NCI-H1436 treated with DMSO at 0.1 percent for 48 hours (cell line): ENCODE measurements at regions not wholly inside any gene's neighbourhood (a gene's known extent, or its start where the extent isn't known, plus 50 kb on each side); places are given as distances from the start of the nearest gene placed in this dataset.

ENCODE experiments used
- DNase-seq: peaks from one replicate; lab custom pipeline; 2025; lab: John Stamatoyannopoulos, UW

- no peak for DNase-seq
These were observed 111.3 kb downstream of the DAD1 start for GRCh38 chr14:22477569-22478194.

GRCh38 chr14:22476887-22477286 is 112.1 kb downstream of the DAD1 start:
- no peak for DNase-seq

- DNase-seq = no peak
These were observed 112.8 kb downstream of the DAD1 start for GRCh38 chr14:22476005-22476751.

- DNase-seq = no peak
These were observed 113.6 kb downstream of the DAD1 start for GRCh38 chr14:22475381-22475780.

GRCh38 chr14:22474730-22475351 is 114.2 kb downstream of the DAD1 start:
- DNase-seq = no peak

- no peak for DNase-seq
These were observed 115.8 kb downstream of the DAD1 start for GRCh38 chr14:22472935-22473854.

- no peak for DNase-seq
These were observed 116.6 kb downstream of the DAD1 start for GRCh38 chr14:22472466-22472865.

- DNase-seq = no peak
These were observed 117.4 kb downstream of the DAD1 start for GRCh38 chr14:22471545-22472121.

GRCh38 chr14:22469538-22470303 is 119.3 kb downstream of the DAD1 start:
- DNase-seq = no peak

- DNase-seq = no peak
These were observed 120.2 kb downstream of the DAD1 start for GRCh38 chr14:22468830-22469229.

- DNase-seq = no peak
These were observed 122.5 kb downstream of the DAD1 start for GRCh38 chr14:22466491-22466890.

GRCh38 chr14:22465201-22465840 is 123.7 kb downstream of the DAD1 start:
- DNase-seq = no peak

GRCh38 chr14:22464422-22465142 is 124.4 kb downstream of the DAD1 start:
- DNase-seq = no peak

GRCh38 chr14:22463763-22464173 is 125.3 kb downstream of the DAD1 start:
- DNase-seq = no peak

GRCh38 chr14:22462923-22463322 is 126.1 kb downstream of the DAD1 start:
- no peak for DNase-seq

GRCh38 chr14:22460461-22461195 is 128.4 kb downstream of the DAD1 start:
- DNase-seq = no peak

- no peak for DNase-seq
These were observed 130.3 kb downstream of the DAD1 start for GRCh38 chr14:22458737-22459136.

GRCh38 chr14:22456998-22457594 is 131.9 kb downstream of the DAD1 start:
- no peak for DNase-seq

- DNase-seq = no peak
These were observed 132.6 kb downstream of the DAD1 start for GRCh38 chr14:22456421-22456820.
